ENCODE measurements at regions not wholly inside any gene's neighbourhood (a gene's known extent, or its start where the extent isn't known, plus 50 kb on each side); places are given as distances from the start of the nearest gene placed in this dataset.

DNA sequence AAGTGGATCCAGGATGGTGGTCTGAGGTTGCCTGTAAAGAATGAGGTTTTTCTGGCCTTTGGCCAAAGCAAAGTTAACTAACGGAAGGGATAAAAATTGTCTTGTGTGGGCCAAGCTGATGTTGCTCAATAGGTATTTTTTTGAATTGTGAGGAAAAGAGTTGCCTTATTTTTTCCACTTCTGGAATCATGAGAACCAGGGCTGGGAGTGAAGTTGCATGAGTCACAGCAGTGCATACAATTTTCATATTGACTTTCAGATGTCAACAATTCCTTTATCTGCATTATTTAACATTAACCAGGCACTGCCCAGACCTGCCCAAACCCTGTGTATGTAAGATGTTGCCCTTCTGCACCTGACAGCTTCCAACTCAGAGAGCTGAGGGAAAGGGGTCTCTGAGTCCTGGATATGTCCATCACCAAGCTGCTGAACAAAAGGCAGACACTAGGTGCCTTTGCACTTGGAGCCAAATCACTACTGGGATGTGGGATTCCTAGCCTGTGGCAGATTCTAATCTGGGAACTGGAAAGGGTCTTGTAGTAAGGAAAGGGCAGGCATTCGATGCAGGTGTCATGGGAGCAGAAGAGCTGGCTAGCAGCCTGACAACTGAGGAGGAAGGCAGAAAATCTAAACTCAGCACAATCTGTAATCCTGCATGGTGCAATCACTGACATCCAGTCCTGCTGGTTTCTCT, 52.3 kb upstream of the SLC35B4 start:
- TF ChIP-seq ZNF350 (tag by site-specific recombination; IDR thresholded peaks at IDR 0.05) (no peak), CTCF (tag by site-specific recombination; IDR thresholded peaks at IDR 0.05) (no peak), ZNF830 (tag by site-specific recombination; IDR thresholded peaks at IDR 0.05; ENCODE audit: low read depth) (no peak), REST (tag by site-specific recombination; IDR thresholded peaks at IDR 0.05) (no peak), ZBTB1 (tag by site-specific recombination; IDR thresholded peaks at IDR 0.05) (no peak), ZNF121 (tag by site-specific recombination; IDR thresholded peaks at IDR 0.05) (no peak), ZNF501 (tag by site-specific recombination; IDR thresholded peaks at IDR 0.05) (no peak), YY2 (tag by site-specific recombination; IDR thresholded peaks at IDR 0.05) (no peak), ZNF138 (tag by site-specific recombination; IDR thresholded peaks at IDR 0.05; ENCODE audit: borderline replicate concordance) (no peak), ZNF561 (tag by site-specific recombination; IDR thresholded peaks at IDR 0.05; ENCODE audit: borderline replicate concordance) (no peak), GLIS2 (tag by site-specific recombination; IDR thresholded peaks at IDR 0.05) (no peak)
- TF ChIP-seq, protein P1, sequence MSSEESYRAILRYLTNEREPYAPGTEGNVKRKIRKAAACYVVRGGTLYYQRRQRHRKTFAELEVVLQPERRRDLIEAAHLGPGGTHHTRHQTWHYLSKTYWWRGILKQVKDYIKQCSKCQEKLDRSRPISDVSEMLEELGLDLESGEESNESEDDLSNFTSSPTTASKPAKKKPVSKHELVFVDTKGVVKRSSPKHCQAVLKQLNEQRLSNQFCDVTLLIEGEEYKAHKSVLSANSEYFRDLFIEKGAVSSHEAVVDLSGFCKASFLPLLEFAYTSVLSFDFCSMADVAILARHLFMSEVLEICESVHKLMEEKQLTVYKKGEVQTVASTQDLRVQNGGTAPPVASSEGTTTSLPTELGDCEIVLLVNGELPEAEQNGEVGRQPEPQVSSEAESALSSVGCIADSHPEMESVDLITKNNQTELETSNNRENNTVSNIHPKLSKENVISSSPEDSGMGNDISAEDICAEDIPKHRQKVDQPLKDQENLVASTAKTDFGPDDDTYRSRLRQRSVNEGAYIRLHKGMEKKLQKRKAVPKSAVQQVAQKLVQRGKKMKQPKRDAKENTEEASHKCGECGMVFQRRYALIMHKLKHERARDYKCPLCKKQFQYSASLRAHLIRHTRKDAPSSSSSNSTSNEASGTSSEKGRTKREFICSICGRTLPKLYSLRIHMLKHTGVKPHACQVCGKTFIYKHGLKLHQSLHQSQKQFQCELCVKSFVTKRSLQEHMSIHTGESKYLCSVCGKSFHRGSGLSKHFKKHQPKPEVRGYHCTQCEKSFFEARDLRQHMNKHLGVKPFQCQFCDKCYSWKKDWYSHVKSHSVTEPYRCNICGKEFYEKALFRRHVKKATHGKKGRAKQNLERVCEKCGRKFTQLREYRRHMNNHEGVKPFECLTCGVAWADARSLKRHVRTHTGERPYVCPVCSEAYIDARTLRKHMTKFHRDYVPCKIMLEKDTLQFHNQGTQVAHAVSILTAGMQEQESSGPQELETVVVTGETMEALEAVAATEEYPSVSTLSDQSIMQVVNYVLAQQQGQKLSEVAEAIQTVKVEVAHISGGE (tag by site-specific recombination; conservative IDR thresholded peaks at IDR 0.05; ENCODE audit: low read depth), result no peak
- TF ChIP-seq, protein P2, sequence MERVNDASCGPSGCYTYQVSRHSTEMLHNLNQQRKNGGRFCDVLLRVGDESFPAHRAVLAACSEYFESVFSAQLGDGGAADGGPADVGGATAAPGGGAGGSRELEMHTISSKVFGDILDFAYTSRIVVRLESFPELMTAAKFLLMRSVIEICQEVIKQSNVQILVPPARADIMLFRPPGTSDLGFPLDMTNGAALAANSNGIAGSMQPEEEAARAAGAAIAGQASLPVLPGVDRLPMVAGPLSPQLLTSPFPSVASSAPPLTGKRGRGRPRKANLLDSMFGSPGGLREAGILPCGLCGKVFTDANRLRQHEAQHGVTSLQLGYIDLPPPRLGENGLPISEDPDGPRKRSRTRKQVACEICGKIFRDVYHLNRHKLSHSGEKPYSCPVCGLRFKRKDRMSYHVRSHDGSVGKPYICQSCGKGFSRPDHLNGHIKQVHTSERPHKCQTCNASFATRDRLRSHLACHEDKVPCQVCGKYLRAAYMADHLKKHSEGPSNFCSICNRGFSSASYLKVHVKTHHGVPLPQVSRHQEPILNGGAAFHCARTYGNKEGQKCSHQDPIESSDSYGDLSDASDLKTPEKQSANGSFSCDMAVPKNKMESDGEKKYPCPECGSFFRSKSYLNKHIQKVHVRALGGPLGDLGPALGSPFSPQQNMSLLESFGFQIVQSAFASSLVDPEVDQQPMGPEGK (tag by site-specific recombination; IDR thresholded peaks at IDR 0.05), result no peak

Measured in HEK293 (cell line).